GM12878 (cell line): ENCODE measurements at regions not wholly inside any gene's neighbourhood (a gene's known extent, or its start where the extent isn't known, plus 50 kb on each side); places are given as distances from the start of the nearest gene placed in this dataset.

Experiments
- ATAC-seq: fragments of 200-7000 bp; cut with Tn5 transposase; 3 replicates; pipeline ENCODE4 v1.9.1; 2020; ENCODE audit warnings: mild to moderate bottlenecking, moderate library complexity
- BruUV-seq: library from RNA; stranded (reverse); fragments of 400-500 nt; replicated peaks from 2 replicates; lab custom pipeline; 2021; lab: Mats Ljungman, UMichigan
- CTCF ChIA-PET: fragments of 300-600 bp; sonication (Branson Sonifier 250); formaldehyde crosslinking; extraction: SDS; loops from one replicate; lab custom pipeline; 2021; ENCODE audit warnings: inconsistent platforms; lab: Yijun Ruan, JAX
- POLR2A ChIA-PET: fragments of 350-600 bp; formaldehyde crosslinking; extraction: SDS; loops from one replicate; lab custom pipeline; 2021; ENCODE audit warnings: inconsistent platforms; lab: Charles Lee
- RAD21 ChIA-PET: fragments of 300-600 bp; sonication (Branson Sonifier 250); formaldehyde crosslinking; loops from one replicate; lab custom pipeline; 2023; ENCODE audit warnings: antibody characterized with exemption; ENCODE audit not compliant: unreplicated experiment; lab: Charles Lee
- SMC1A ChIA-PET: fragments of 300-600 bp; sonication (Branson Sonifier 250); formaldehyde crosslinking; loops from one replicate; lab custom pipeline; 2023; ENCODE audit not compliant: unreplicated experiment, uncharacterized antibody; lab: Charles Lee
- DNase-seq: peaks from one replicate; pipeline ENCODE4 v3.0.0-alpha.2; 2011; ENCODE audit warnings: low read depth, low spot score
- FAIRE-seq: peaks from 3 replicates; lab custom pipeline; 2011; peaks lifted over from hg19 to GRCh38; lab: Jason Lieb, UNC
- H2AFZ ChIP-seq: 2 replicates; pipeline ENCODE4 v1.6.0; 2011; ENCODE audit warnings: low read depth, low read length, control low read depth; ENCODE audit not compliant: control insufficient read depth
- H3K27ac ChIP-seq: 2 replicates; pipeline ENCODE4 v1.5.1; 2011; ENCODE audit warnings: control low read depth; ENCODE audit not compliant: control insufficient read depth, insufficient read depth
- H3K27me3 ChIP-seq, 2 experiments: replicated peaks in 1 of 2; 2 replicates each; pipeline versions ENCODE4 v1.6.0 to v1.6.1; 2011; ENCODE audit warnings: low read length in 1 of 2; ENCODE audit not compliant: control insufficient read depth in 2 of 2, insufficient read depth in 2 of 2
- H3K36me3 ChIP-seq, 2 experiments: 2 replicates each; pipeline ENCODE4 v1.5.1; 2011; ENCODE audit warnings: low read length in 1 of 2; ENCODE audit not compliant: control insufficient read depth in 2 of 2, insufficient read depth in 2 of 2
- H3K4me1 ChIP-seq: 2 replicates; pipeline ENCODE4 v1.6.1; 2011; ENCODE audit warnings: mild to moderate bottlenecking, low read length, moderate library complexity, mixed read lengths; ENCODE audit not compliant: control insufficient read depth, insufficient read depth
- H3K4me2 ChIP-seq: 2 replicates; pipeline ENCODE4 v1.6.0; 2011; ENCODE audit warnings: control low read depth; ENCODE audit not compliant: control insufficient read depth, insufficient read depth
- H3K4me3 ChIP-seq: fragments of 200-600 bp; sonication (generic); 2 replicates; pipeline ENCODE4 v1.5.1; 2016
- H3K79me2 ChIP-seq: 2 replicates; pipeline ENCODE4 v1.6.0; 2011; ENCODE audit warnings: low read length; ENCODE audit not compliant: control insufficient read depth, insufficient read depth
- H3K9ac ChIP-seq: 2 replicates; pipeline ENCODE4 v1.8.0; 2011; ENCODE audit warnings: low read length, control low read depth, mixed read lengths; ENCODE audit not compliant: control insufficient read depth, insufficient read depth
- H3K9me3 ChIP-seq: replicated peaks from 3 replicates; pipeline ENCODE4 v1.5.1; 2011; ENCODE audit warnings: mild to moderate bottlenecking, low read length; ENCODE audit not compliant: control insufficient read depth, insufficient read depth
- H4K20me1 ChIP-seq: 2 replicates; pipeline ENCODE4 v1.6.0; 2011; ENCODE audit not compliant: control insufficient read depth, insufficient read depth
- BCL11A ChIP-seq: IDR thresholded peaks from 2 replicates; pipeline ENCODE4 v1.6.1; 2011; ENCODE audit warnings: low read depth, low read length
- CREB1 ChIP-seq: IDR thresholded peaks from 2 replicates; pipeline ENCODE4 v1.6.1; 2012; ENCODE audit warnings: low read depth, mild to moderate bottlenecking, inconsistent platforms
- GABPA ChIP-seq: IDR thresholded peaks from 2 replicates; pipeline ENCODE4 v1.6.1; 2014; ENCODE audit warnings: antibody characterized with exemption, low read depth, mild to moderate bottlenecking, inconsistent platforms
- GATAD2B ChIP-seq: fragments of 450-650 bp; conservative IDR thresholded peaks from 2 replicates; pipeline ENCODE4 v1.6.1; 2017; ENCODE audit warnings: low read depth, mild to moderate bottlenecking, moderate library complexity
- IKZF1 ChIP-seq: fragments of 450-650 bp; conservative IDR thresholded peaks from 2 replicates; pipeline ENCODE4 v1.6.1; 2017; ENCODE audit warnings: antibody characterized with exemption, mild to moderate bottlenecking
- LARP7 ChIP-seq: fragments of 450-650 bp; IDR thresholded peaks from 2 replicates; pipeline ENCODE4 v1.6.1; 2017; ENCODE audit warnings: mild to moderate bottlenecking
- MEF2A ChIP-seq: IDR thresholded peaks from 2 replicates; pipeline ENCODE4 v1.6.1; 2011; ENCODE audit warnings: low read depth, mild to moderate bottlenecking, low read length, moderate library complexity; ENCODE audit not compliant: insufficient read depth
- NBN ChIP-seq: fragments of 450-650 bp; IDR thresholded peaks from 2 replicates; pipeline ENCODE4 v1.6.1; 2016
- PAX8 ChIP-seq: fragments of 450-650 bp; IDR thresholded peaks from 2 replicates; pipeline ENCODE4 v1.6.1; 2017; ENCODE audit warnings: mild to moderate bottlenecking, moderate library complexity
- POU2F2 ChIP-seq: IDR thresholded peaks from 3 replicates; pipeline ENCODE4 v1.6.1; 2011; ENCODE audit warnings: low read depth, mild to moderate bottlenecking, low read length, borderline replicate concordance
- SMAD5 ChIP-seq: IDR thresholded peaks from 2 replicates; pipeline ENCODE4 v1.6.1; 2016; ENCODE audit warnings: antibody characterized with exemption, low read depth
- SMC3 ChIP-seq: IDR thresholded peaks from 2 replicates; pipeline ENCODE4 v1.6.1; 2011; ENCODE audit warnings: low read length, improper control_type of control experiment, borderline replicate concordance
- YY1 ChIP-seq: IDR thresholded peaks from 2 replicates; pipeline ENCODE4 v1.6.1; 2011; ENCODE audit warnings: low read depth, mild to moderate bottlenecking, low read length
- WGBS: methylation state at CpG from one replicate; pipeline ENCODE4 v1.1.6; 2016; ENCODE audit warnings: low lambda C conversion rate; ENCODE audit not compliant: insufficient replicate concordance, insufficient coverage; ENCODE audit errors: missing lambda C conversion rate; 5-methylcytosine and 5-hydroxymethylcytosine counted together
- in situ Hi-C: fragments of 300-500 bp; cut with MboI; formaldehyde crosslinking; loops from 9 replicates; pipeline ENCODE4 v1.14.3; 2018; ENCODE audit warnings: mixed read lengths
- intact Hi-C: fragments of 100-400 bp; cut with micrococcal nuclease; formaldehyde crosslinking; loops from one replicate; pipeline ENCODE4 v1.14.2; 2022; ENCODE audit not compliant: unreplicated experiment
- TF ChIP-seq, protein P1 (sequence below): fragments of 450-650 bp; IDR thresholded peaks from 2 replicates; pipeline ENCODE4 v1.6.1; 2016; ENCODE audit warnings: mild to moderate bottlenecking, moderate library complexity, borderline replicate concordance
- TF ChIP-seq, protein P2 (sequence below): IDR thresholded peaks from 2 replicates; pipeline ENCODE4 v1.6.1; 2012; ENCODE audit warnings: low read length, inconsistent platforms
- TF ChIP-seq, protein P3 (sequence below): IDR thresholded peaks from 2 replicates; pipeline ENCODE4 v1.6.1; 2011; ENCODE audit warnings: low read depth, low read length, improper control_type of control experiment, borderline replicate concordance

DNA sequence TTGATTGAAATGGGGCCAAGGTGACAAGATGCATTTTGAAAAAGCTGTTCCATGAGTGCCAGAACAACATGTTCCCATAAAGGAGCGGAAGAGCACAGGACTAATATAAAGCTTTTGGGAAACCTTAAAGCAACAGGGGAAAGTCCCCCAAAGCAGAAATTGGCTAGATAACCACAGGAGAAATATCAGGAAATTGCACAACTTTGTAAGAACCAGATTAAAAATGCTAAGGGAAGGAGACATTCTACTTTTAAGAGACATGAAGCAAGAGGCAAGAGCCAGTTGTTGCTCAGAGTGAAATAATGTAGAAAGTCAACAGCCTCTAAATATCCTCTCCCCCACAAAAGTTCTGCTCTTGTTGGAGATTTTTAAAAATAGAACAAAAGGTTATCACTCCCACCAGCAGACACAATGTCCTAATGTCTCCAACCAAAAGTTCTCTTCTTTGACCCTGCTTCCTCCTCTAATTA lies 85.2 kb upstream of the LNX1 start (continued):
- TF ChIP-seq CREB1 = no peak
- TF ChIP-seq SMAD5 = no peak
- TF ChIP-seq GATAD2B = no peak
- TF ChIP-seq, protein P1, sequence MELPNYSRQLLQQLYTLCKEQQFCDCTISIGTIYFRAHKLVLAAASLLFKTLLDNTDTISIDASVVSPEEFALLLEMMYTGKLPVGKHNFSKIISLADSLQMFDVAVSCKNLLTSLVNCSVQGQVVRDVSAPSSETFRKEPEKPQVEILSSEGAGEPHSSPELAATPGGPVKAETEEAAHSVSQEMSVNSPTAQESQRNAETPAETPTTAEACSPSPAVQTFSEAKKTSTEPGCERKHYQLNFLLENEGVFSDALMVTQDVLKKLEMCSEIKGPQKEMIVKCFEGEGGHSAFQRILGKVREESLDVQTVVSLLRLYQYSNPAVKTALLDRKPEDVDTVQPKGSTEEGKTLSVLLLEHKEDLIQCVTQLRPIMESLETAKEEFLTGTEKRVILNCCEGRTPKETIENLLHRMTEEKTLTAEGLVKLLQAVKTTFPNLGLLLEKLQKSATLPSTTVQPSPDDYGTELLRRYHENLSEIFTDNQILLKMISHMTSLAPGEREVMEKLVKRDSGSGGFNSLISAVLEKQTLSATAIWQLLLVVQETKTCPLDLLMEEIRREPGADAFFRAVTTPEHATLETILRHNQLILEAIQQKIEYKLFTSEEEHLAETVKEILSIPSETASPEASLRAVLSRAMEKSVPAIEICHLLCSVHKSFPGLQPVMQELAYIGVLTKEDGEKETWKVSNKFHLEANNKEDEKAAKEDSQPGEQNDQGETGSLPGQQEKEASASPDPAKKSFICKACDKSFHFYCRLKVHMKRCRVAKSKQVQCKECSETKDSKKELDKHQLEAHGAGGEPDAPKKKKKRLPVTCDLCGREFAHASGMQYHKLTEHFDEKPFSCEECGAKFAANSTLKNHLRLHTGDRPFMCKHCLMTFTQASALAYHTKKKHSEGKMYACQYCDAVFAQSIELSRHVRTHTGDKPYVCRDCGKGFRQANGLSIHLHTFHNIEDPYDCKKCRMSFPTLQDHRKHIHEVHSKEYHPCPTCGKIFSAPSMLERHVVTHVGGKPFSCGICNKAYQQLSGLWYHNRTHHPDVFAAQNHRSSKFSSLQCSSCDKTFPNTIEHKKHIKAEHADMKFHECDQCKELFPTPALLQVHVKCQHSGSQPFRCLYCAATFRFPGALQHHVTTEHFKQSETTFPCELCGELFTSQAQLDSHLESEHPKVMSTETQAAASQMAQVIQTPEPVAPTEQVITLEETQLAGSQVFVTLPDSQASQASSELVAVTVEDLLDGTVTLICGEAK = no peak
- TF ChIP-seq IKZF1 = no peak
- TF ChIP-seq, all 136 proteins: peak for 0

DNA sequence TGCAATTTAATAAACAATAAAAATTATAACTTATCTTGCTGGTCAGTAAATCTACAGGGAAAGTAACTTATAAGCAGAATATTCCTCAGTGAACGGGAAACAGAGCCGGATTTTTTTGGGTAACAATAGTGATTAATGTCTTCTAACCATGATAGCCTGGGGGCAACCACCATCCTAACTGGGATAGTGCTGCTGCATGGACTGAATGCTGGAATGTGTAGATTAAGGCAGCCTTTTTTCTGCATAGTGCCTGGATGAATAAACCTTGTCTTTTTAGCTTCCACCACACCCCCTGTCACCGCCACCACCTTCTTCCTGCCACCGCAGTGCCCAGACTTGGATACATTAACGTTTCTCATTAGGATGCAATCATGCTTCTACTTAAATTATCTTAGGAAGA lies 83.6 kb upstream of the LNX1 start:
- no peaks in the 10 kb centered on the region for H3K27me3 ChIP-seq
- SMC1A ChIA-PET = no interaction called here
- RAD21 ChIA-PET = interaction anchor here (0.8 kb wide), 1 partner anchor 12 kb away, joined by 3 read pairs; no protein-coding TSS in a partner anchor
- H3K4me1 ChIP-seq = no peaks in the 10 kb centered on the region
- POLR2A ChIA-PET = no interaction called here
- DNase-seq (no peak), ATAC-seq (no peak), FAIRE-seq (no peak)
- H3K36me3 ChIP-seq = no peaks in the 10 kb centered on the region
- no peak overlapping the region for H3K4me2 ChIP-seq
- intact Hi-C loops = no loop called here
- BruUV-seq = no TSS peak
- no peak overlapping the region for H2AFZ ChIP-seq
- H4K20me1 ChIP-seq = no peaks in the 10 kb centered on the region
- no peaks in the 10 kb centered on the region for H3K79me2 ChIP-seq
- CTCF ChIA-PET = interaction anchor here (1.3 kb wide), 1 partner anchor 11 kb away, joined by 3 read pairs; no protein-coding TSS in a partner anchor
- no peak overlapping the region for H3K27ac ChIP-seq
- no peaks in the 10 kb centered on the region; the same call in 1 of the 3 replicates for H3K9me3 ChIP-seq
- no peak overlapping the region for H3K9ac ChIP-seq
- in situ Hi-C loops = no loop called here
- no peak overlapping the region for H3K4me3 ChIP-seq
- 74% methylated on average over 5 of the region's 5 CpGs for whole genome bisulfite sequencing
- TF ChIP-seq, protein P2, sequence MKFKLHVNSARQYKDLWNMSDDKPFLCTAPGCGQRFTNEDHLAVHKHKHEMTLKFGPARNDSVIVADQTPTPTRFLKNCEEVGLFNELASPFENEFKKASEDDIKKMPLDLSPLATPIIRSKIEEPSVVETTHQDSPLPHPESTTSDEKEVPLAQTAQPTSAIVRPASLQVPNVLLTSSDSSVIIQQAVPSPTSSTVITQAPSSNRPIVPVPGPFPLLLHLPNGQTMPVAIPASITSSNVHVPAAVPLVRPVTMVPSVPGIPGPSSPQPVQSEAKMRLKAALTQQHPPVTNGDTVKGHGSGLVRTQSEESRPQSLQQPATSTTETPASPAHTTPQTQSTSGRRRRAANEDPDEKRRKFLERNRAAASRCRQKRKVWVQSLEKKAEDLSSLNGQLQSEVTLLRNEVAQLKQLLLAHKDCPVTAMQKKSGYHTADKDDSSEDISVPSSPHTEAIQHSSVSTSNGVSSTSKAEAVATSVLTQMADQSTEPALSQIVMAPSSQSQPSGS = no peak
- TF ChIP-seq, protein P3, sequence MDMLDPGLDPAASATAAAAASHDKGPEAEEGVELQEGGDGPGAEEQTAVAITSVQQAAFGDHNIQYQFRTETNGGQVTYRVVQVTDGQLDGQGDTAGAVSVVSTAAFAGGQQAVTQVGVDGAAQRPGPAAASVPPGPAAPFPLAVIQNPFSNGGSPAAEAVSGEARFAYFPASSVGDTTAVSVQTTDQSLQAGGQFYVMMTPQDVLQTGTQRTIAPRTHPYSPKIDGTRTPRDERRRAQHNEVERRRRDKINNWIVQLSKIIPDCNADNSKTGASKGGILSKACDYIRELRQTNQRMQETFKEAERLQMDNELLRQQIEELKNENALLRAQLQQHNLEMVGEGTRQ = no peak
- TF ChIP-seq YY1 = no peak
- TF ChIP-seq NBN = no peak
- TF ChIP-seq LARP7 = no peak
- no peak for TF ChIP-seq POU2F2
- TF ChIP-seq PAX8 = no peak
- no peak for TF ChIP-seq BCL11A
- TF ChIP-seq SMC3 = no peak
- TF ChIP-seq MEF2A = no peak
- no peak for TF ChIP-seq GABPA
